BLaER1 (cell line): ENCODE measurements at regions not wholly inside any gene's neighbourhood (a gene's known extent, or its start where the extent isn't known, plus 50 kb on each side); places are given as distances from the start of the nearest gene placed in this dataset.

Experiments used
- H3K27ac ChIP-seq: shearing (Covaris generic); formaldehyde crosslinking; 2 replicates; pipeline ENCODE4 v1.8.1; 2022
- H3K27me3 ChIP-seq: shearing (Covaris generic); formaldehyde crosslinking; 2 replicates; pipeline ENCODE4 v1.8.1; 2022
- H3K36me3 ChIP-seq: shearing (Covaris generic); formaldehyde crosslinking; 2 replicates; pipeline ENCODE4 v1.8.1; 2022
- H3K4me1 ChIP-seq: shearing (Covaris generic); formaldehyde crosslinking; 2 replicates; pipeline ENCODE4 v1.8.1; 2022
- H3K4me2 ChIP-seq: shearing (Covaris generic); formaldehyde crosslinking; 2 replicates; pipeline ENCODE4 v1.8.1; 2022
- H3K4me3 ChIP-seq: shearing (Covaris generic); formaldehyde crosslinking; 2 replicates; pipeline ENCODE4 v1.8.1; 2022
- H3K9ac ChIP-seq: shearing (Covaris generic); formaldehyde crosslinking; 2 replicates; pipeline ENCODE4 v1.8.1; 2022
- H3K9me3 ChIP-seq: shearing (Covaris generic); formaldehyde crosslinking; 2 replicates; pipeline ENCODE4 v1.8.1; 2022
- H4K20me1 ChIP-seq: shearing (Covaris generic); formaldehyde crosslinking; 2 replicates; pipeline ENCODE4 v1.8.1; 2022
- Cebpa-rat ChIP-seq: shearing (Covaris generic); IDR thresholded peaks from 2 replicates; pipeline ENCODE4 v1.8.1; 2022

DNA sequence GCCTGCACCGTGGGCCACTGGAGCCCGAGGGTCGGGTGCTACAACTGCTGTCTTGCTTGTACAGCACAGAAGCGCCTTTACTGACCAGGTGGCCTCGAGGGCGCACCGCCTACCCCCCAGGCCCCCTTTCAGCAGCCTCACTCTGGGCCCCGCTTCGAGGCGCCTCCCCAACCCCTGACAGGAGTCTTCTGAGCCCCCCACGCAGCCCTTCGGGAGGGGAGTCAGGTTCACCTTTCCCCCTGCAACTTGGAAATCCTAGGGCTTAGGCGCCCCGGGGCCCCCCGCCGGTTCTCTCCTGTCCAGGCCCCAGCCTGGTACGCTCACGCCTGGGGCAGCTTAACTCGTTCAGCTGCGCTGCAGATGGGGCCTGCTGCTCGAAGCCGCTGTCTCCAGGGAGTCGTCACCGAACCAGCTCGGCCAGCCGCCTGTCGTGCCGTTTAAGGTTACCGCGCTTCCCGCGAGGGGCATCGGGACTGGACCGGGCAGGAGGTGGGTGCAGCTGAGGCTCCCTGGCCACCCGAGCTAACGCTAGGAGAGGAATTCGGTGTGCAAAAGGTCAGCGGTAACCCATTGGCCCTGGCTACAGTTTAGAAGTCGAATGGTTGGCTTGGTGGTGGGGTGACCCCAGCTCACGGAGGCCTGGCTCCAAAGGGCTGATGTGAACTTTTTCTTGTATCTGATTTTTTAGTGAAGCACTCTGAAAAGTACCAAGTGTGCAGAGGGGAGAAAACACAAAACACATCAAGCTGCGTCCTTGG lies 58.9 kb upstream of the BCOR start:
- 0 out of 2 replicates have a peak, but pooled peaks cover 3% of the 10 kb centered on the region for H3K27me3 ChIP-seq
- peaks cover 41% of the 10 kb centered on the region for H3K4me1 ChIP-seq
- H3K9me3 ChIP-seq, result peaks cover 62% of the 10 kb centered on the region
- H4K20me1 ChIP-seq, result no peaks in the 10 kb centered on the region
- no peak for TF ChIP-seq Cebpa-rat
- H3K4me3 ChIP-seq, result 0 out of 2 replicates have a peak overlapping the region, but pooled peaks have one; percentile 71
- no peak overlapping the region for H3K27ac ChIP-seq
- 0 out of 2 replicates have a peak overlapping the region, but pooled peaks have one; percentile 95 for H3K9ac ChIP-seq
- peak overlapping the region; percentile 85 for H3K4me2 ChIP-seq
- no peaks in the 10 kb centered on the region for H3K36me3 ChIP-seq

DNA sequence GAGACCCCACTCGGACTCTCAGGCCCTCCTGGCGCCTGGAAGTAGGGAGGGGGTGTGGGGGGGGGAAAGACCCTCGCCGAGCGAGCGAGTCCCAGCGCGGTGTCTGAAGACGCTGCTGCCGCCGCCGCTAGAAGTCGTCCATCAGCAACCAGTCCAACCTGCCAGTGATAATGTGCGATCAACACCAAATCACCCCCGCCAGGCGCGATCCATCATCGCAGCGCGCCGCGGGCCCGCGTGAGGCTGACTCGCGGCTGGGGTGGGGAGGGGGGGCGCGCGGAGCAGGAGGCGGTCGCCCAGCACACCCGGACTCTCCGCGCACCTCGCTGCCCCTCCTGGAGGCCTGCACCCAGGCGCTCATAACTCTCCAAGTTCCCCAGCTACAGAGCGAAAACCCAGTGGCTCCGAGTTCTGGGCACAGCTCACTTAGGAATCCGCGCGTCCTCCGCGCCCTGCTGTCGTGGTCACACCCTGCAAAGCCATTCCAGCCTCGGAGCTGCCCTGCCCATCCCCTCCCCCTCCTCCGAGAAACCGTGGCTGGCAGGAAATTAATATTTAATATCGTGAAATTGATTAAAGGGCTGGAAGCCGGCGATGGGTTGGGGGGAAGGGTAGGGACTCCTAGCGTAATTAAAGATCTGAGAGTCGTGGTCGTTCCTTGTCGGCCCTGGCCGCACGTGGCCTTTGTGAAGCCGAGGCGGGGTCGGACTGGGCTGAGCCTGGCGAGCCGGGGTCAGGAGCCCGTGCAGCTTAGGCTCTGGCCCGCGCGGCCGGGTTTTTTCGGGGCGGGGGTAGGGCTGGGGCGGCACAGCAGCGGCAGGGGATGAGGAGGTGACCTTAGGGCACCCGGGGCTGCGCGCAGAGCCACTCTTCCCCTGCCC lies 58.1 kb upstream of the BCOR start:
- Histone ChIP-seq H3K4me3 (peak overlapping the region; percentile 71), H3K27ac (peak overlapping the region; percentile 88), H3K27me3 (0 out of 2 replicates have a peak, but pooled peaks cover 3% of the 10 kb centered on the region), H3K9me3 (peaks cover 58% of the 10 kb centered on the region), H4K20me1 (no peaks in the 10 kb centered on the region), H3K36me3 (no peaks in the 10 kb centered on the region), H3K4me2 (peak overlapping the region; percentile 85), H3K9ac (peak overlapping the region; percentile 95), H3K4me1 (peaks cover 49% of the 10 kb centered on the region)
- no peak for TF ChIP-seq Cebpa-rat

DNA sequence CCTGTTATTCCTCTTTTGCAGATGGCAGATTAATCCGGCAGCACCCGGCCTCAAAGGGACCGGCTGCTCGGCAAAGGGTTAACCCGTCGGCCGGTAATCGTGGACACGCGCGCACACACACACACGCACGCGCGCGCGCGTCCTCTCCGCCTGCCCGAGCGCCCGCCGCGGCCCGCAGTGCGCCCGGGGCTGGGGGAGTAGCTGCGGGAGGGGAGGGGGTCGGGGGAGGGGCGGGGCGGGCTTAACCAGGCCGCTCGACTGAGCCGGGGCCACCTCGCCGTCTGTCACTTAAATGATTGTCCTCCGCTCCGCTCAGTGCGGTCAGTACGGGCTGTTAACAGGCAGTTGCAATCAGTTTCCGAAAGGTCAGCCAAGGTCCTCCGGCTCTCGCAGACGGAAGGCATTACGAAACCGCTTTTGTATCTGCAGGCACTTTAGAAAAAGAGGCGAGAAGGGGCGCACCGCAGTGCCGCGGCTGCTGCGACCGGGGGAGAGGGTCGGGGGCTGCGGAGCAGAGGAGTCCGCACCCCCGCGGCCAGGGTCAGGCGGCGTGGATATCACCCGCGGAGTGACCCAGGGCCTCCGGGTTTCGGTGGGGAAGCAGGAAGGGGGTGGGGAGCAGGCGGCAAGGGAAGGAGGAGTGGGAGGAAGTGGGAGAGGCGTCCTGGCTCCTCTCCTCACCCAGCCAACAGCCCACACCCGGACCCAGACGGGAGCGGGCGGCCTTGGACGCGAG lies 57.3 kb upstream of the BCOR start:
- peak overlapping the region; percentile 85 for H3K4me2 ChIP-seq
- no peaks in the 10 kb centered on the region for H3K36me3 ChIP-seq
- H3K9ac ChIP-seq, result peak overlapping the region; percentile 95
- peaks cover 57% of the 10 kb centered on the region for H3K4me1 ChIP-seq
- H3K27ac ChIP-seq, result peak overlapping the region; percentile 95
- H3K27me3 ChIP-seq, result 0 out of 2 replicates have a peak, but pooled peaks cover 3% of the 10 kb centered on the region
- no peaks in the 10 kb centered on the region for H4K20me1 ChIP-seq
- peak overlapping the region; percentile 71 for H3K4me3 ChIP-seq
- no peak for TF ChIP-seq Cebpa-rat
- H3K9me3 ChIP-seq, result peaks cover 58% of the 10 kb centered on the region

DNA sequence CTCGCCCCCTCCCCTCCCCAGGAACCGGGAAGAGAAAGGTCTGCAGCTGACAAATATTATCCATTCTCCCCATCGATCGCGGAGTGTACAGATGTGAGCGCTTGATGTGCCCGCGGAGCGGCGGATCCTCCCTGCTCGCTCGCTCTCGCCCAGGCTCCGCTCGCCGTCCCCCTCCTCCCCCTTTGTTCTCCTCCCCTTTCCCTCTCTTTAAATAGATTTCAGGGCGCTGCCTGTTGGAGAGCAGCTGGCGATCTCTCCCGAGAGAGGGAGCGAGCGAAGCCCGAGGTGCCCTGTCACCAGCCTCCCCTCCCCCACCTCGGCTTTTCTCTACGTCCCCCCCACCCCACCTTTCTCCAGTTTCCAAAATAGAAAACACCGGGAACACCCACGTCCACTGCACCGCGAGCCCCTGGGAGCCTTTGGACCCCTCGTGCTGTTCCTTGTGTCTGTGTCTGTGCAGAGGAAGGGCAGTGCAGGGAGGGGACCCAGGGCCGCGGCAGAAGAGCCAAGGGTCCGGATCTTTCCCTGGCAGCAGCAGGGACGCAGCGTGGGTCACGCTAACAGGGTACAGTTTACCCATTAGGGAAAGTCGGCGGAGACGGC lies 56.6 kb upstream of the BCOR start:
- H3K27ac ChIP-seq, result peak overlapping the region; percentile 95
- peak overlapping the region; percentile 71 for H3K4me3 ChIP-seq
- 0 out of 2 replicates have a peak, but pooled peaks cover 3% of the 10 kb centered on the region for H3K27me3 ChIP-seq
- H4K20me1 ChIP-seq, result no peaks in the 10 kb centered on the region
- no peaks in the 10 kb centered on the region for H3K36me3 ChIP-seq
- TF ChIP-seq Cebpa-rat, result no peak
- H3K9me3 ChIP-seq, result peaks cover 58% of the 10 kb centered on the region
- H3K4me1 ChIP-seq, result peaks cover 64% of the 10 kb centered on the region
- H3K4me2 ChIP-seq, result peak overlapping the region; percentile 85
- H3K9ac ChIP-seq, result peak overlapping the region; percentile 95

DNA sequence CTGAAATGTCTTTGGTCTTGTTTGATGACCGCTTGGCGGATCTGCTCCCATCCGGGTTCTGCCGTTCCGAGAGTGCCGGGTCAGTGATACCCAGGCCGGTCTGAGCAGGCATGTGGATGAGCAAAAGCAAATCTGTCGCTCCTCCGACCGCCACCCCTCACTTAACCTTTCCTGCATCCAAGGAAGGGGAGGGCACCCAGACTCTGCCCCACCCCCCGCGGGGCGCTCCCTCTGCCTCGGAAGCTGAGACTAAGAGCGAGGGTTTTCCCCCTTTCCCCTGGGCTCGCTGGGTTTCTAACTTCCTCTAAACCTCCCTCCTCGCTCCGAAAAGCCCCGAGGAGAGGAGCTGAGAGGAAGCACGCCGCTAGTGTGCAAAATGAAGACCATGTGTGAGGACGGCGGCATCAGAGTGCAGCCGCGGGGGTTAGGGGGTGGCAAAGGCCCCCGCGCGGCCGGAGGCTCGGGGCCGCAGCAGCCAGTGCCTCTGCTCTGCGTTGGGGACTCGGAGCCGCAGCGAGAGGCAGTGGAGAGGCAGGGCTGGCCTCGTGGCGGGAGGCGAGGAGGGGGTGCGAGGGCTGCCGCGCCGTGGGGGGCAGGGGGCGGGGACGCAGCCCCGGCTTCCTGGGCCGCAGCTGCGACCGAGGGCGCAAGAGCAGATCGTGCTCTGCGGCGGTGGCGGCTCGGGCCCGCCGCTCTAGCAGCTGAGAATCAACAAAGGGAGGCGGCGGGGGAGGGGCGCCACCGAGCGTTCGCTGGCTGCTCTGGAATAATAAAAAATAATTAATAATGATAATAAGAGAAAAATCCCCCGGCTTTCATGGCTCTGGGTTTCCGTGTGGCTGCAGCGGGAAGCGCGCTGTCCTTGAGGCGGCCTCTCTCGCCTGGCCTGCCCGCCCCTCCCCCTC lies 55.8 kb upstream of the BCOR start:
- Histone ChIP-seq H3K36me3 (no peaks in the 10 kb centered on the region), H3K9ac (peak overlapping the region; percentile 95), H3K27me3 (0 out of 2 replicates have a peak, but pooled peaks cover 3% of the 10 kb centered on the region), H3K27ac (peak overlapping the region; percentile 95), H3K9me3 (peaks cover 57% of the 10 kb centered on the region), H3K4me1 (peaks cover 72% of the 10 kb centered on the region), H3K4me2 (peak overlapping the region; percentile 85), H3K4me3 (peak overlapping the region; percentile 71), H4K20me1 (no peaks in the 10 kb centered on the region)
- TF ChIP-seq Cebpa-rat, result no peak

DNA sequence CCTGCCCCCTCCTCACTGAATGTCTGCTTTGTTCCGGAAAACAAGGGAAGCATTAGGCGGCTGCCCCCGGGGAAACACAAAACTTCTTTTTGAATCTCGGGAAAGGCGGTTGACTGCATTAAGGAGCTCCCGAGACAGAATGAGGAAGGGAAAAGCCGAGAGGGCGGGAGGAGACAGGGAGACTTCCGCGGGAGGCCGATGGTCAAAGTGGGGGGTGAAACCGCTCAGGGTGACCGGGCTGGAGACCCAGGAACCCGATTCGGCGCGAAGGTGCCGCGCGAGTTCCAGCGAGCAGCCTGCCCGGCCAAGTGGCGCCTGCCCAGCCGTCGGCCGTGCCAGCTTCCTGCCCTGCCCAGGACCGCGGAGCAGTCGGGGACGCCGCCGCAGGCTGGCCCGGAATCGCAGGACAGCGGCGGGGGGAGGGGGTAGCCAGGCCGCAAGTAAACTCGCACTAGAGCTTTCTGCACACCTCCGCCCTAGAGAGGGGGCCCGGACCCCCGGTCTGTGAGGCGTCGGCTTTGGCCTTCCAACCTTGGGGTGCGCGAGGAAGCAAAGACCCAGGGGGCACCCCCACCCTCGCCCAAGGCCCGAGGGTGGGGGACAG lies 55.1 kb upstream of the BCOR start:
- H3K4me2 ChIP-seq, result peak overlapping the region; percentile 85
- no peaks in the 10 kb centered on the region for H4K20me1 ChIP-seq

DNA sequence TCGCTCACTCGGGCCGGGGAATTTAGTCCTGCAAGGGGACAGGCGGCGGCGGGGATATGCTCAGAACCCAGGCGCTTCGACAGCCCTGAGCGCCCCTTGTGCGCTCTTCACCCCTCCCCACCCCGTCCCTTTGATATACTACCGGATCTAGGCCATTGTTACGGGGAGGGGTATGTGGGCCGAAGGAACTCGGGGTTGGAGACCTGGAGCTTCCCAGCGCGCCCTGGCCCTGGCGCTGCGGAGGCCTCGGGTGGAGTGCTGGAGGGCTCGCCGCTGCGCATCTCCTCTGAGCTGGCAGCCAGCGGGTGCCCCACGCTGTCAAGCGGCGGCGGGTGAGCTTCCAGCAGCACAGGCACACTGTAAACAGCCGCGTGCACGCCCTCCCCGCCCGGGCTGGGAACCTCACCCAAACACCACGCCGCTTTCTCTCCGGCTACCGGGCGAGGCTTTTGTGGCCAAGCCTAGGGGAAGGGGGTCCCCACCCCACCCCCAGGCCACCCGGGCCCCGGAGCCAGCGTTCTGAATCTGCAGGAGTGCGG lies 54.5 kb upstream of the BCOR start:
- Histone ChIP-seq H3K36me3 (no peaks in the 10 kb centered on the region), H4K20me1 (no peaks in the 10 kb centered on the region), H3K4me2 (peak overlapping the region; percentile 85), H3K27ac (peak overlapping the region; percentile 95), H3K4me1 (peaks cover 78% of the 10 kb centered on the region), H3K4me3 (peak overlapping the region; percentile 71), H3K27me3 (0 out of 2 replicates have a peak, but pooled peaks cover 3% of the 10 kb centered on the region), H3K9me3 (peaks cover 54% of the 10 kb centered on the region), H3K9ac (peak overlapping the region; percentile 95)
- TF ChIP-seq Cebpa-rat, result no peak

More for the DNA sequence above, 55.1 kb upstream of the BCOR start:
- peak overlapping the region; percentile 95 for H3K9ac ChIP-seq
- peak overlapping the region; percentile 71 for H3K4me3 ChIP-seq
- H3K36me3 ChIP-seq, result no peaks in the 10 kb centered on the region
- H3K4me1 ChIP-seq, result peaks cover 77% of the 10 kb centered on the region
- H3K27ac ChIP-seq, result peak overlapping the region; percentile 95
- peaks cover 50% of the 10 kb centered on the region for H3K9me3 ChIP-seq
- no peak for TF ChIP-seq Cebpa-rat
- H3K27me3 ChIP-seq, result 0 out of 2 replicates have a peak, but pooled peaks cover 3% of the 10 kb centered on the region
